IMR-90 (cell line): ENCODE measurements at regions not wholly inside any gene's neighbourhood (a gene's known extent, or its start where the extent isn't known, plus 50 kb on each side); places are given as distances from the start of the nearest gene placed in this dataset.
A peak's percentile ranks its signal among the peaks of the same experiment; 100 is the strongest.

ENCODE experiments used
- ATAC-seq: fragments of 200-7000 bp; cut with Tn5 transposase; 2 replicates; pipeline ENCODE4 v1.9.1; 2020; ENCODE audit warnings: low read depth, mild to moderate bottlenecking, moderate library complexity
- BruUV-seq: library from RNA; stranded (reverse); fragments of 400-500 nt; replicated peaks from 2 replicates; lab custom pipeline; 2021; lab: Mats Ljungman, UMichigan
- CTCF ChIA-PET: fragments of 300-600 bp; formaldehyde crosslinking; extraction: SDS; loops from one replicate; lab custom pipeline; 2021; ENCODE audit warnings: antibody characterized with exemption; lab: Yijun Ruan, JAX
- POLR2A ChIA-PET: fragments of 300-600 bp; sonication (Branson Sonifier 250); formaldehyde crosslinking; loops from one replicate; lab custom pipeline; 2022; ENCODE audit warnings: antibody characterized with exemption; ENCODE audit not compliant: unreplicated experiment; lab: Charles Lee
- DNase-seq: peaks from one replicate; pipeline ENCODE4 v3.0.0; 2013
- H2AFZ ChIP-seq: replicated peaks from 2 replicates; pipeline ENCODE3; 2013; ENCODE audit warnings: low read length, mild to moderate bottlenecking; ENCODE audit not compliant: poor library complexity
- H2AK5ac ChIP-seq: 2 replicates; pipeline ENCODE4 v1.6.1; 2013; ENCODE audit warnings: low read depth, low read length, inconsistent platforms
- H2AK9ac ChIP-seq: replicated peaks from 2 replicates; pipeline ENCODE3; 2013; ENCODE audit warnings: mild to moderate bottlenecking, low read depth, low read length, moderate library complexity; ENCODE audit not compliant: poor library complexity
- H2BK120ac ChIP-seq: 2 replicates; pipeline ENCODE4 v1.6.1; 2013; ENCODE audit warnings: low read depth, low read length, inconsistent platforms
- H2BK15ac ChIP-seq: 3 replicates; pipeline ENCODE4 v1.6.1; 2013; ENCODE audit warnings: low read depth, low read length, inconsistent platforms
- H2BK20ac ChIP-seq: 2 replicates; pipeline ENCODE4 v1.6.1; 2013; ENCODE audit warnings: low read depth, mild to moderate bottlenecking, inconsistent platforms, low read length, moderate library complexity
- H2BK5ac ChIP-seq: 2 replicates; pipeline ENCODE4 v1.6.1; 2013; ENCODE audit warnings: mild to moderate bottlenecking, low read depth, low read length, inconsistent platforms; ENCODE audit not compliant: poor library complexity, severe bottlenecking
- H3K14ac ChIP-seq: replicated peaks from 2 replicates; pipeline ENCODE4 v1.6.1; 2013; ENCODE audit warnings: low read depth, low read length, inconsistent platforms
- H3K18ac ChIP-seq: 2 replicates; pipeline ENCODE4 v1.6.1; 2013; ENCODE audit warnings: low read depth, low read length, control low read depth
- H3K23ac ChIP-seq: 2 replicates; pipeline ENCODE4 v1.6.1; 2013; ENCODE audit warnings: low read depth, low read length, inconsistent platforms
- H3K27ac ChIP-seq: 2 replicates; pipeline ENCODE4 v1.5.1; 2013; ENCODE audit warnings: mild to moderate bottlenecking, control low read depth, low read length; ENCODE audit not compliant: insufficient read depth
- H3K27me3 ChIP-seq: 2 replicates; pipeline ENCODE4 v1.6.1; 2013; ENCODE audit warnings: low read length; ENCODE audit not compliant: control insufficient read depth, insufficient read depth
- H3K36me3 ChIP-seq: 2 replicates; pipeline ENCODE4 v1.6.1; 2013; ENCODE audit warnings: low read length, mixed read lengths; ENCODE audit not compliant: control insufficient read depth, insufficient read depth
- H3K4ac ChIP-seq: 2 replicates; pipeline ENCODE4 v1.6.1; 2013; ENCODE audit warnings: low read depth, low read length, inconsistent platforms
- H3K4me1 ChIP-seq: 2 replicates; pipeline ENCODE4 v1.6.1; 2013; ENCODE audit warnings: low read length, mixed read lengths; ENCODE audit not compliant: control insufficient read depth, insufficient read depth
- H3K4me2 ChIP-seq: 2 replicates; pipeline ENCODE4 v1.6.1; 2013; ENCODE audit warnings: low read depth, mild to moderate bottlenecking, control low read depth, low read length, moderate library complexity
- H3K4me3 ChIP-seq: 2 replicates; pipeline ENCODE4 v1.5.1; 2013; ENCODE audit warnings: low read depth, mild to moderate bottlenecking, control low read depth, low read length, moderate library complexity; ENCODE audit not compliant: insufficient read depth
- H3K56ac ChIP-seq: 2 replicates; pipeline ENCODE4 v1.6.1; 2013; ENCODE audit warnings: low read length, inconsistent platforms; ENCODE audit not compliant: insufficient read depth; ENCODE audit errors: extremely low read depth
- H3K79me1 ChIP-seq, 2 experiments: 2 replicates each; pipeline ENCODE4 v1.6.1; 2013; ENCODE audit warnings: low read length in 2 of 2, inconsistent platforms in 1 of 2, low read depth in 1 of 2
- H3K9ac ChIP-seq: 2 replicates; pipeline ENCODE4 v1.6.1; 2013; ENCODE audit warnings: low read depth, low read length, control low read depth
- H3K9me1 ChIP-seq: 2 replicates; pipeline ENCODE4 v1.6.1; 2013; ENCODE audit warnings: low read length, inconsistent platforms; ENCODE audit not compliant: insufficient read depth
- H3K9me3 ChIP-seq: 2 replicates; pipeline ENCODE4 v1.6.1; 2013; ENCODE audit warnings: low read length; ENCODE audit not compliant: control insufficient read depth, insufficient read depth
- H4K20me1 ChIP-seq: 2 replicates; pipeline ENCODE4 v1.6.1; 2013; ENCODE audit warnings: low read length, inconsistent platforms; ENCODE audit not compliant: insufficient read depth
- H4K5ac ChIP-seq: 2 replicates; pipeline ENCODE4 v1.6.1; 2013; ENCODE audit warnings: mild to moderate bottlenecking, low read depth, low read length, control low read depth
- H4K8ac ChIP-seq, 2 experiments: 2 replicates each; pipeline ENCODE4 v1.6.1; 2013; ENCODE audit warnings: low read depth in 2 of 2, low read length in 2 of 2, control low read depth in 1 of 2, inconsistent platforms in 1 of 2
- H4K91ac ChIP-seq: 2 replicates; pipeline ENCODE4 v1.6.1; 2013; ENCODE audit warnings: low read depth, low read length, inconsistent platforms; ENCODE audit not compliant: insufficient read depth
- BHLHE40 ChIP-seq: fragments of 150-350 bp; IDR thresholded peaks from 2 replicates; pipeline ENCODE4 v1.6.1; 2016; ENCODE audit warnings: mild to moderate bottlenecking, low read depth, low read length
- CEBPB ChIP-seq: IDR thresholded peaks from 2 replicates; pipeline ENCODE4 v1.6.1; 2012; ENCODE audit warnings: low read depth, low read length, improper control_type of control experiment
- CHD1 ChIP-seq: IDR thresholded peaks from 2 replicates; pipeline ENCODE4 v1.6.1; 2012; ENCODE audit warnings: low read depth, low read length, improper control_type of control experiment
- MAFK ChIP-seq: IDR thresholded peaks from 2 replicates; pipeline ENCODE4 v1.6.1; 2012; ENCODE audit warnings: low read depth, low read length, improper control_type of control experiment
- MAZ ChIP-seq: IDR thresholded peaks from 2 replicates; pipeline ENCODE4 v1.6.1; 2012; ENCODE audit warnings: low read depth, mild to moderate bottlenecking, low read length, improper control_type of control experiment, moderate library complexity, borderline replicate concordance
- MXI1 ChIP-seq: IDR thresholded peaks from 2 replicates; pipeline ENCODE4 v1.6.1; 2012; ENCODE audit warnings: low read depth, mild to moderate bottlenecking, low read length, moderate library complexity, borderline replicate concordance
- NFE2L2 ChIP-seq: fragments of 150-350 bp; IDR thresholded peaks from 2 replicates; pipeline ENCODE4 v1.6.1; 2016; ENCODE audit warnings: low read depth, mild to moderate bottlenecking, low read length
- RAD21 ChIP-seq: IDR thresholded peaks from 2 replicates; pipeline ENCODE4 v1.6.1; 2012; ENCODE audit warnings: low read length, improper control_type of control experiment
- RCOR1 ChIP-seq: IDR thresholded peaks from 2 replicates; pipeline ENCODE4 v1.6.1; 2012; ENCODE audit warnings: mild to moderate bottlenecking, low read length, improper control_type of control experiment; ENCODE audit not compliant: insufficient replicate concordance
- RFX5 ChIP-seq: IDR thresholded peaks from 2 replicates; pipeline ENCODE4 v1.8.0; 2012; ENCODE audit warnings: low read depth, mild to moderate bottlenecking, low read length, moderate library complexity
- WGBS, 2 experiments: methylation state at CpG; one replicate each; pipeline versions ENCODE4 v1.1.5 to v1.1.7; 2013; ENCODE audit warnings: missing lambda C conversion rate in 2 of 2; ENCODE audit not compliant: insufficient read length in 1 of 2; ENCODE audit errors: extremely low coverage in 2 of 2; 5-methylcytosine and 5-hydroxymethylcytosine counted together
- dilution Hi-C: fragments of 300-500 bp; cut with HindIII; formaldehyde crosslinking; loops from one replicate; pipeline ENCODE4 v1.14.3; 2018; ENCODE audit warnings: low sequenced_read_pairs; ENCODE audit not compliant: unreplicated experiment
- in situ Hi-C: fragments of 300-500 bp; cut with MboI; formaldehyde crosslinking; loops from 3 replicates; pipeline ENCODE4 v1.14.3; 2019; ENCODE audit warnings: low sequenced_read_pairs, inconsistent platforms, mixed read lengths
- intact Hi-C: fragments of 100-400 bp; cut with micrococcal nuclease; formaldehyde crosslinking; loops from 2 replicates; pipeline ENCODE4 v1.10.0; 2022
- TF ChIP-seq, protein P1 (sequence below): conservative IDR thresholded peaks from 2 replicates; pipeline ENCODE4 v1.5.1; 2012; ENCODE audit warnings: mild to moderate bottlenecking, low read depth, low read length, improper control_type of control experiment
- TF ChIP-seq, protein P2 (sequence below): fragments of 150-350 bp; IDR thresholded peaks from 2 replicates; pipeline ENCODE4 v1.6.1; 2016; ENCODE audit warnings: low read depth, mild to moderate bottlenecking, low read length, moderate library complexity, borderline replicate concordance

DNA sequence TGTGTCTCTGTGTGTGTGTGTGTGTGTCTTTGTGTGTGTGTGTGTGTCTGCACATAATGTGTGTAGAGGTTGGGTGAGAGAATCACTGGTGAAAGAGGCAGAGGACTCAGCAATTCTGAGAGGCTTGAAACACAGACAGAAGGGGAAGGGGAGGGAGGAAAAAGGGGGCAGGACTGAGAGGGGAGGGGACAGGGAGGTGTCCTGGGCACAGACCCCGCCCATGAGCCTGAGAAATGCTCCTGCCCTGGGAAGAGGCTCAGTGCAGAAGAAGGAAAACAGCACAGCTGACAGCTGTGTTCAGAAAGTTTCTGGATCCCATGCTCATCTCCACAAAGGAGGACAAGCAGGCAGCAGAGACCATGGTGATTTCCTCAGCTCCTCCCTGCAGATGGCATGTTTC, 59.1 kb upstream of the CEACAM8 start:
- H3K9me1 ChIP-seq = no peaks in the 10 kb centered on the region
- H3K36me3 ChIP-seq = no peaks in the 10 kb centered on the region
- H3K9me3 ChIP-seq = peaks cover 2% of the 10 kb centered on the region; the same call in 1 of the 2 replicates
- H2AFZ ChIP-seq = peak overlapping the region; percentile 7
- no peaks in the 10 kb centered on the region for H3K4me1 ChIP-seq
- H4K91ac ChIP-seq = no peak overlapping the region
- no peak overlapping the region for H3K23ac ChIP-seq
- H3K18ac ChIP-seq = no peak overlapping the region
- H3K27me3 ChIP-seq = peaks cover 25% of the 10 kb centered on the region
- no peak overlapping the region for H2BK15ac ChIP-seq
- H4K8ac ChIP-seq = no peak overlapping the region
- no peak overlapping the region for H2AK5ac ChIP-seq
- H3K4ac ChIP-seq = no peak overlapping the region
- TF ChIP-seq CHD1 = no peak
- no peak for TF ChIP-seq RCOR1
- TF ChIP-seq MXI1 = no peak
- TF ChIP-seq, protein P1, sequence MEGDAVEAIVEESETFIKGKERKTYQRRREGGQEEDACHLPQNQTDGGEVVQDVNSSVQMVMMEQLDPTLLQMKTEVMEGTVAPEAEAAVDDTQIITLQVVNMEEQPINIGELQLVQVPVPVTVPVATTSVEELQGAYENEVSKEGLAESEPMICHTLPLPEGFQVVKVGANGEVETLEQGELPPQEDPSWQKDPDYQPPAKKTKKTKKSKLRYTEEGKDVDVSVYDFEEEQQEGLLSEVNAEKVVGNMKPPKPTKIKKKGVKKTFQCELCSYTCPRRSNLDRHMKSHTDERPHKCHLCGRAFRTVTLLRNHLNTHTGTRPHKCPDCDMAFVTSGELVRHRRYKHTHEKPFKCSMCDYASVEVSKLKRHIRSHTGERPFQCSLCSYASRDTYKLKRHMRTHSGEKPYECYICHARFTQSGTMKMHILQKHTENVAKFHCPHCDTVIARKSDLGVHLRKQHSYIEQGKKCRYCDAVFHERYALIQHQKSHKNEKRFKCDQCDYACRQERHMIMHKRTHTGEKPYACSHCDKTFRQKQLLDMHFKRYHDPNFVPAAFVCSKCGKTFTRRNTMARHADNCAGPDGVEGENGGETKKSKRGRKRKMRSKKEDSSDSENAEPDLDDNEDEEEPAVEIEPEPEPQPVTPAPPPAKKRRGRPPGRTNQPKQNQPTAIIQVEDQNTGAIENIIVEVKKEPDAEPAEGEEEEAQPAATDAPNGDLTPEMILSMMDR = no peak
- no peak for TF ChIP-seq RFX5
- TF ChIP-seq NFE2L2 = no peak
- TF ChIP-seq CEBPB = no peak
- TF ChIP-seq BHLHE40 = no peak
- TF ChIP-seq MAZ = no peak
- TF ChIP-seq, protein P2, sequence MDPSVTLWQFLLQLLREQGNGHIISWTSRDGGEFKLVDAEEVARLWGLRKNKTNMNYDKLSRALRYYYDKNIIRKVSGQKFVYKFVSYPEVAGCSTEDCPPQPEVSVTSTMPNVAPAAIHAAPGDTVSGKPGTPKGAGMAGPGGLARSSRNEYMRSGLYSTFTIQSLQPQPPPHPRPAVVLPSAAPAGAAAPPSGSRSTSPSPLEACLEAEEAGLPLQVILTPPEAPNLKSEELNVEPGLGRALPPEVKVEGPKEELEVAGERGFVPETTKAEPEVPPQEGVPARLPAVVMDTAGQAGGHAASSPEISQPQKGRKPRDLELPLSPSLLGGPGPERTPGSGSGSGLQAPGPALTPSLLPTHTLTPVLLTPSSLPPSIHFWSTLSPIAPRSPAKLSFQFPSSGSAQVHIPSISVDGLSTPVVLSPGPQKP = no peak
- no peak for TF ChIP-seq RAD21
- no peak for TF ChIP-seq MAFK
- no peak overlapping the region for H3K9ac ChIP-seq
- no peaks in the 10 kb centered on the region for H3K79me1 ChIP-seq
- WGBS, 2 experiments = no CpG with 5 or more reads among the region's 1 CpG
- H2BK20ac ChIP-seq = no peak overlapping the region
- no peaks in the 10 kb centered on the region for H4K20me1 ChIP-seq
- no peak overlapping the region for H2AK9ac ChIP-seq
- H3K4me3 ChIP-seq = no peak overlapping the region
- dilution Hi-C loops (no loop called here), in situ Hi-C loops (no loop called here), intact Hi-C loops (no loop called here)
- ATAC-seq = no peak
- CTCF ChIA-PET = no interaction called here
- no peak overlapping the region for H4K5ac ChIP-seq
- no peak overlapping the region for H3K56ac ChIP-seq
- no peak overlapping the region for H3K27ac ChIP-seq
- H3K4me2 ChIP-seq = no peak overlapping the region
- BruUV-seq = no TSS peak
- no peak overlapping the region for H3K14ac ChIP-seq
- no peak overlapping the region for H2BK120ac ChIP-seq
- DNase-seq = no peak
- POLR2A ChIA-PET = no interaction called here
- no peak overlapping the region for H2BK5ac ChIP-seq
